ENCODE measurements at regions not wholly inside any gene's neighbourhood (a gene's known extent, or its start where the extent isn't known, plus 50 kb on each side); places are given as distances from the start of the nearest gene placed in this dataset.
"Not testable (repeated sequence)": the region's sequence is repeated elsewhere in the genome, so short reads cannot be mapped to it uniquely, and the experiment has no call there.

GRCh38 chr4:75180217-75180616, 247.3 kb downstream of the PARM1 start:
- H3K4me1 ChIP-seq (ENCODE audit: insufficient read depth, low read length), result no peaks in the 10 kb centered on the region
- H3K27ac ChIP-seq (ENCODE audit: low read depth, low read length), result no peak overlapping the region
- no peaks in the 10 kb centered on the region for H3K27me3 ChIP-seq (ENCODE audit: control insufficient read depth in 1 of 2, insufficient read depth in 2 of 2, low read length in 2 of 2)
- H3K36me3 ChIP-seq (ENCODE audit: insufficient read depth, low read length), result no peaks in the 10 kb centered on the region
- no peak overlapping the region for H3K4me3 ChIP-seq (ENCODE audit: low read depth in 1 of 2, low read length in 2 of 2)
- H3K9ac ChIP-seq (ENCODE audit: low read length), result no peak overlapping the region
- H3K9me3 ChIP-seq (ENCODE audit: low read length), result no peaks in the 10 kb centered on the region

GRCh38 chr4:75179510-75179909, 246.6 kb downstream of the PARM1 start:
- Histone ChIP-seq H3K36me3 (ENCODE audit: insufficient read depth, low read length) (no peaks in the 10 kb centered on the region), H3K9ac (ENCODE audit: low read length) (no peak overlapping the region), H3K27ac (ENCODE audit: low read depth, low read length) (no peak overlapping the region), H3K27me3 (ENCODE audit: control insufficient read depth in 1 of 2, insufficient read depth in 2 of 2, low read length in 2 of 2) (no peaks in the 10 kb centered on the region), H3K4me3 (ENCODE audit: low read depth in 1 of 2, low read length in 2 of 2) (no peak overlapping the region), H3K9me3 (ENCODE audit: low read length) (no peaks in the 10 kb centered on the region), H3K4me1 (ENCODE audit: insufficient read depth, low read length) (no peaks in the 10 kb centered on the region)

GRCh38 chr4:75172551-75172950, 239.6 kb downstream of the PARM1 start:
- Histone ChIP-seq H3K36me3 (ENCODE audit: insufficient read depth, low read length) (no peaks in the 10 kb centered on the region), H3K9me3 (ENCODE audit: low read length) (no peaks in the 10 kb centered on the region), H3K4me1 (ENCODE audit: insufficient read depth, low read length) (no peaks in the 10 kb centered on the region), H3K27me3 (ENCODE audit: control insufficient read depth in 1 of 2, insufficient read depth in 2 of 2, low read length in 2 of 2) (no peaks in the 10 kb centered on the region), H3K4me3 (ENCODE audit: low read depth in 1 of 2, low read length in 2 of 2) (no peak overlapping the region), H3K9ac (ENCODE audit: low read length) (no peak overlapping the region), H3K27ac (ENCODE audit: low read depth, low read length) (no peak overlapping the region)

- H3K9me3 ChIP-seq (ENCODE audit: low read length), result no peaks in the 10 kb centered on the region
- H3K4me1 ChIP-seq (ENCODE audit: insufficient read depth, low read length), result no peaks in the 10 kb centered on the region
- no peaks in the 10 kb centered on the region for H3K36me3 ChIP-seq (ENCODE audit: insufficient read depth, low read length)
- no peak overlapping the region for H3K9ac ChIP-seq (ENCODE audit: low read length)
- H3K27me3 ChIP-seq (ENCODE audit: control insufficient read depth in 1 of 2, insufficient read depth in 2 of 2, low read length in 2 of 2), result no peaks in the 10 kb centered on the region
- no peak overlapping the region for H3K27ac ChIP-seq (ENCODE audit: low read depth, low read length)
- H3K4me3 ChIP-seq (ENCODE audit: low read depth in 1 of 2, low read length in 2 of 2), result no peak overlapping the region
Observed at GRCh38 chr4:75169427-75169826, 236.5 kb downstream of the PARM1 start.

- Histone ChIP-seq H3K4me1 (ENCODE audit: insufficient read depth, low read length) (no peaks in the 10 kb centered on the region), H3K27me3 (ENCODE audit: control insufficient read depth in 1 of 2, insufficient read depth in 2 of 2, low read length in 2 of 2) (no peaks in the 10 kb centered on the region), H3K27ac (ENCODE audit: low read depth, low read length) (no peak overlapping the region), H3K36me3 (ENCODE audit: insufficient read depth, low read length) (no peaks in the 10 kb centered on the region), H3K4me3 (ENCODE audit: low read depth in 1 of 2, low read length in 2 of 2) (no peak overlapping the region), H3K9me3 (ENCODE audit: low read length) (no peaks in the 10 kb centered on the region), H3K9ac (ENCODE audit: low read length) (no peak overlapping the region)
Observed at GRCh38 chr4:75169020-75169419, 236.1 kb downstream of the PARM1 start.

GRCh38 chr4:75168548-75168947, 235.6 kb downstream of the PARM1 start:
- no peaks in the 10 kb centered on the region for H3K9me3 ChIP-seq (ENCODE audit: low read length)
- no peaks in the 10 kb centered on the region for H3K27me3 ChIP-seq (ENCODE audit: control insufficient read depth in 1 of 2, insufficient read depth in 2 of 2, low read length in 2 of 2)
- H3K4me1 ChIP-seq (ENCODE audit: insufficient read depth, low read length), result no peaks in the 10 kb centered on the region
- no peaks in the 10 kb centered on the region for H3K36me3 ChIP-seq (ENCODE audit: insufficient read depth, low read length)
- no peak overlapping the region for H3K9ac ChIP-seq (ENCODE audit: low read length)
- no peak overlapping the region for H3K27ac ChIP-seq (ENCODE audit: low read depth, low read length)
- H3K4me3 ChIP-seq (ENCODE audit: low read depth in 1 of 2, low read length in 2 of 2), result no peak overlapping the region

- H3K9ac ChIP-seq (ENCODE audit: low read length); H3K27ac ChIP-seq (ENCODE audit: low read depth, low read length); H3K4me1 ChIP-seq (ENCODE audit: insufficient read depth, low read length); H3K27me3 ChIP-seq (ENCODE audit: control insufficient read depth in 1 of 2, insufficient read depth in 2 of 2, low read length in 2 of 2); H3K9me3 ChIP-seq (ENCODE audit: low read length); H3K4me3 ChIP-seq (ENCODE audit: low read depth in 1 of 2, low read length in 2 of 2); H3K36me3 ChIP-seq (ENCODE audit: insufficient read depth, low read length): not testable (repeated sequence)
Observed at GRCh38 chr4:75165100-75165499, 232.2 kb downstream of the PARM1 start.

GRCh38 chr4:75158451-75158850, 225.5 kb downstream of the PARM1 start:
- H3K4me1 ChIP-seq (ENCODE audit: insufficient read depth, low read length), result no peaks in the 10 kb centered on the region
- H3K4me3 ChIP-seq (ENCODE audit: low read depth in 1 of 2, low read length in 2 of 2), result no peak overlapping the region
- no peaks in the 10 kb centered on the region for H3K9me3 ChIP-seq (ENCODE audit: low read length)
- no peaks in the 10 kb centered on the region for H3K36me3 ChIP-seq (ENCODE audit: insufficient read depth, low read length)
- H3K27me3 ChIP-seq (ENCODE audit: control insufficient read depth in 1 of 2, insufficient read depth in 2 of 2, low read length in 2 of 2), result no peaks in the 10 kb centered on the region
- H3K27ac ChIP-seq (ENCODE audit: low read depth, low read length), result no peak overlapping the region
- H3K9ac ChIP-seq (ENCODE audit: low read length), result no peak overlapping the region

GRCh38 chr4:75154994-75155393, 222.1 kb downstream of the PARM1 start:
- Histone ChIP-seq H3K27ac (ENCODE audit: low read depth, low read length) (no peak overlapping the region), H3K4me3 (ENCODE audit: low read depth in 1 of 2, low read length in 2 of 2) (no peak overlapping the region), H3K27me3 (ENCODE audit: control insufficient read depth in 1 of 2, insufficient read depth in 2 of 2, low read length in 2 of 2) (no peaks in the 10 kb centered on the region), H3K36me3 (ENCODE audit: insufficient read depth, low read length) (no peaks in the 10 kb centered on the region), H3K9me3 (ENCODE audit: low read length) (no peaks in the 10 kb centered on the region), H3K4me1 (ENCODE audit: insufficient read depth, low read length) (no peaks in the 10 kb centered on the region), H3K9ac (ENCODE audit: low read length) (no peak overlapping the region)

- no peaks in the 10 kb centered on the region for H3K27me3 ChIP-seq (ENCODE audit: control insufficient read depth in 1 of 2, insufficient read depth in 2 of 2, low read length in 2 of 2)
- no peaks in the 10 kb centered on the region for H3K4me1 ChIP-seq (ENCODE audit: insufficient read depth, low read length)
- no peaks in the 10 kb centered on the region for H3K36me3 ChIP-seq (ENCODE audit: insufficient read depth, low read length)
- H3K4me3 ChIP-seq (ENCODE audit: low read depth in 1 of 2, low read length in 2 of 2), result no peak overlapping the region
- H3K27ac ChIP-seq (ENCODE audit: low read depth, low read length), result no peak overlapping the region
- H3K9ac ChIP-seq (ENCODE audit: low read length), result no peak overlapping the region
- H3K9me3 ChIP-seq (ENCODE audit: low read length), result no peaks in the 10 kb centered on the region
Observed at GRCh38 chr4:75146223-75146622, 213.3 kb downstream of the PARM1 start.

- Histone ChIP-seq H3K27me3 (ENCODE audit: control insufficient read depth in 1 of 2, insufficient read depth in 2 of 2, low read length in 2 of 2) (no peaks in the 10 kb centered on the region), H3K4me1 (ENCODE audit: insufficient read depth, low read length) (no peaks in the 10 kb centered on the region), H3K9ac (ENCODE audit: low read length) (no peak overlapping the region), H3K27ac (ENCODE audit: low read depth, low read length) (no peak overlapping the region), H3K4me3 (ENCODE audit: low read depth in 1 of 2, low read length in 2 of 2) (no peak overlapping the region), H3K36me3 (ENCODE audit: insufficient read depth, low read length) (no peaks in the 10 kb centered on the region), H3K9me3 (ENCODE audit: low read length) (no peaks in the 10 kb centered on the region)
Observed at GRCh38 chr4:75144475-75144874, 211.6 kb downstream of the PARM1 start.

GRCh38 chr4:75142850-75143249, 209.9 kb downstream of the PARM1 start:
- no peak overlapping the region for H3K4me3 ChIP-seq (ENCODE audit: low read depth in 1 of 2, low read length in 2 of 2)
- no peaks in the 10 kb centered on the region for H3K36me3 ChIP-seq (ENCODE audit: insufficient read depth, low read length)
- no peaks in the 10 kb centered on the region for H3K4me1 ChIP-seq (ENCODE audit: insufficient read depth, low read length)
- no peak overlapping the region for H3K27ac ChIP-seq (ENCODE audit: low read depth, low read length)
- no peak overlapping the region for H3K9ac ChIP-seq (ENCODE audit: low read length)
- H3K9me3 ChIP-seq (ENCODE audit: low read length), result no peaks in the 10 kb centered on the region
- no peaks in the 10 kb centered on the region for H3K27me3 ChIP-seq (ENCODE audit: control insufficient read depth in 1 of 2, insufficient read depth in 2 of 2, low read length in 2 of 2)

Measured in muscle layer of colon (tissue), 2 donors.